C1 segment of cervical spinal cord (tissue), 14 donors: ENCODE measurements at regions not wholly inside any gene's neighbourhood (a gene's known extent, or its start where the extent isn't known, plus 50 kb on each side); places are given as distances from the start of the nearest gene placed in this dataset.

Experiments used
- DNase-seq, 14 donors: peaks; one replicate each; lab custom pipeline; 2025; lab: John Stamatoyannopoulos, UW

DNA sequence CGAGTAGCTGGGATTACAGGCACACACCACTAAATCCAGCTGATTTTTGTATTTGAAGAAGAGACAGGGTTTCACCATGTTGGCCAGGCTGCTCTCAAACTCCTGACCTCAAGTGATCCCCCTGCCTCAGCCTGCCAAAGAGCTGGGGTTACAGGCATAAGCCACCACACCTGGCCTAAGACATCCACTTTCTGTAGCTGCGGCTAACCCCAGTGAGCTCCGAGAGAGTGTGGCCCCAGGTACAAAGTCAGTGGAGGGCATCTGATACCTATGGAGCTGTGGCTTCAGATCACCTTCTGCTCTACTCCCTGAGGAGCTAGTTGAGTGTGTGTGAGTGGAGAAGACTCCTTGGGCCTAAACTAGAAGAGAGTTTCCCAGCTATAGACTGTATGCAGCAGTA lies 189.3 kb upstream of the TSC22D2 start:
- DNase-seq = no peak

- DNase-seq = no peak
Measured at GRCh38 chr3:150218236-150218635, 189.9 kb upstream of the TSC22D2 start.

- DNase-seq = no peak
Measured at GRCh38 chr3:150217691-150218090, 190.4 kb upstream of the TSC22D2 start.

GRCh38 chr3:150216866-150217600 lies 191.1 kb upstream of the TSC22D2 start:
- DNase-seq = no peak

GRCh38 chr3:150216041-150216811 lies 191.9 kb upstream of the TSC22D2 start:
- peak in 3 of 14 donors; percentile 15 to 60 (median 35) for DNase-seq

DNA sequence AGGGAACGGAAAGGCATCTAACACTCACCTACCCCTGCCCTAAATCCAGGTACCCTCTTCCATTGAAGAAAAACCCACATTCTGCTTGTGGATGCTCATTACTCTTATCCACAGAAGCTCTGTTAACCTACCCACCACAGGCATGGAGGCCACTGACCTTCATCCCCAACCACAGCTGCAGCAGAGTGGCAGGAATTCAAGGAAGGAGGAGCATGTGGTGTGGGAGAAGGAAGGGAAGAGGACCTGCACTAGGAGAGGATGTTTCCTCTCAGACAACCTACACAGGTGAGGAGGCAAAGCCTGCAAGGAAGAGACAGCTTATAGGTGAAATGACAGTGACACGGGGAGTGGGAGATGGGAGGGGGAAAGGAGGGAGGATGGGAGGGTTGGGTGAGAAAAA lies 192.5 kb upstream of the TSC22D2 start:
- DNase-seq = no peak

GRCh38 chr3:150213577-150213976 lies 194.5 kb upstream of the TSC22D2 start:
- no peak for DNase-seq

DNA sequence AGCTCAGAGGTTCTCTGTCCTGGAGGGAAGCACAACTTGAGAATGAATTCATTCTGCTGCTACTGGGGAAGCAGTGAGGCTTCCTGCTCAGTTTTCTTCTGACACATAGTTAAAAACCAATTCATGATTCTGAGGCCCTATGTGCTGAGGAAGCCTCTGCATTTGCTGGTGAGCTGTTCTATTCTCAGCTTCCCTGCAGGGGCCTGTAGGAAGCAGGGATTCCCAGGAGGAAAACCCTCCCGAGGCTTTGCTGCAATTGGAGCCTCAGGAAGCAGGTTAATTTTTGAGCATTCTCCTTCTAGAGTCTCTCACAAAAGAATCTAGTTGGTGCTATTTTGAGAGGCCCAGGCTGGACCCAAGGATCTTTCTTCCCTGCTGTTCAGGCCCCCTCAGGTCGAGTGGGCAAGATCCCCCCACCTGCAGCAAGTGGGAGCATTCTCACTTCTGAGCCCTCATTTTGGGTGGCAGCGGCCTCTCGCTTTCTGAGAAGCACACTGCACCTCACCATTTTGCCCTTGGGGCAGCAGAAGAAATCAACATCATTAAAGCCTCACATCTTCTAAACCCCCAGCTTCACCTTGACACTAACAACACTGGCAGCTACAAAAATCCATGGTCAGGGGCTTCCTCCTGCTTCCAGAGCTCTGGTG lies 197.5 kb upstream of the TSC22D2 start:
- DNase-seq = no peak

GRCh38 chr3:150203273-150203672 lies 204.8 kb upstream of the TSC22D2 start:
- DNase-seq = no peak

DNA sequence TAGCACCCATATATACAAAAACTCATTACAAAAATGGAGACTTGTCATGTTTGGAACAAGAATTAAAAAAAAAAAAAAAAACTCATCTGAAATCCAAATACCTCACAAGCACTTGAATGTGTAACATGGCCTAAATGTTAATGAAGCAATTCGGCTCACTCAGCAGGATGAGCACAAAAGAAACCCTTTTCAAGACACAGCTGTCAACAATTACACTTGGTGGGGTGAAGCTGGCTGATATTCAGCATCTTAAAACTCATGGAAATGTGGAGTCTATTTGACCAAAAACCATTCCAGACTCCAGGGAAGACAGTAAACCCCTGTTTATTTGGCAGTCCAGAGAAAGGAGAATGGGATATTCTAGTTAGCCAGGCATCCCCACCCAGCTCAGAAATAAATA lies 205.4 kb upstream of the TSC22D2 start:
- DNase-seq = no peak

DNA sequence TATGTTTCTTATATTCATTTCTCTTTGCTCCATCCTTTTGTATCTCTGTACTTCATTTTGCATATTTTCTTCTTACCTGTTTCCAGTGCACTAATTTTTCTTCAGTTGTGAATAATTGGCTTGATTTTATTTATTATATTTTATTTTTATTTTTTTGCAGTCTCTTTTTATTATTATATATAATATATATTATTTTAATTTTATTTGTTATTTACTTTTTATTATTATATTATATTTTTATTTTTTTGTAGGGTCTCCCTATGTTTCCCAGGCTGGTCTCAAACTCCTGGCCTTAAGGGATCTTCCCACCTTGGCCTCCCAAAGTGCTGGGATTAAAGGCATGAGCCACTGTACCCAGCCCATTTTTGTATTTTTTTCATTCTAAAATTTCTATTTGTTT lies 213.1 kb upstream of the TSC22D2 start:
- DNase-seq = no peak

DNA sequence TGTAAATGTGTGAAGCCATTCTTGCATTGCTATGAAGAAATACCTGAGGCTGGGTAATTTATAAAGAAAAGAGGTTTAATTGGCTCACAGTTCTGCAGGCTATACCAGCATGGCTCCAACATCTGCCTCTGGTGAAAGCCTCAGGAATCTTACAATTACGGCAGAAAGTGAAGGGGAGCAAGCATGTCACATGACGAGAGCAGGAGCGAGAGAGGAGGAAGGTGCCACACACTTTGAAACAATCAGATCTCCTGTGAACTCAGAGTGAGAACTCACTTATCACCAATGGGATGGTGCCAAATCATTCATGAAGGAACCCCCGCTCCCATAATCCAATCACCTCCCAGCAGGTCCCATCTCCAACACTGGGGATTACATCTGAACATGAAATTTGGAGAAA lies 213.6 kb upstream of the TSC22D2 start:
- DNase-seq = no peak

- no peak for DNase-seq
Measured at GRCh38 chr3:150184426-150185071, 213.9 kb upstream of the PFN2 start.

DNA sequence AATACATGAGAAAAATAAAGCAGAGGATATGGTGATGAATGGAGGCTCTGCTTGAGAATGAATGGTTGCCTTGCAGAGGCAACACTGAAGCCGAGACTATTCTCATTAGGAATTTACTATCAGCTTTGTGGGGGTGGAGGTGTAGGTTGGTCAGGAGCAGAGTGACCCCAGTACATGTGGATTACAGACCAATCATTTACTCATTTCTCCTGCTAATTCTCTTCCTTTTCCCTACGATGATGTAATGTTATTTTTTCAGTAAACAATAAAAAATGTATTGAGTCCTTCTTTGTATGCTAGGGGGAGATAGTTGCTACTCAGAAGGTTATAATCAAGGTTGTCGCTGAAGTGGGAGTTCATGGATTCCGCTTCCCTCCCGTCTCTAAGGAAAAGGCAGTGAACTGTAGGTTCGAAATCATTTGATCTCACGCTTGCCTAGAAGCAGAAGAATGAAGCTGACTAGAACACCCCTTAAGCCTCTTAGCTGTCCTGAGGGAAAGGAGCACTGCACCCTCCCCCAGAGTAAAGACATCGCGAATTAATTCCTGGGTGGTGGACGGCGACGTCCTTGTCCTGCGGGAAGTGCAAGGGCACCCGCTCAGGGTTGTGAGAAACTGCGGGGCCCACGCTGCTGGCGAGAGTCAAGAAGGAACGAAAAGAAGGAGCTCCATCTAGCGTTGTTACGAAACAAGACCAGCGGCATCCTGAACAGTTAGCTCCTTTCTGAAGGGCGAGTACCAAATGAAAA lies 213.2 kb upstream of the PFN2 start:
- DNase-seq = peak in 13 of 14 donors; percentile 20 to 70 (median 51)

- DNase-seq = no peak
Measured at GRCh38 chr3:150180334-150180733, 209.6 kb upstream of the PFN2 start.

DNA sequence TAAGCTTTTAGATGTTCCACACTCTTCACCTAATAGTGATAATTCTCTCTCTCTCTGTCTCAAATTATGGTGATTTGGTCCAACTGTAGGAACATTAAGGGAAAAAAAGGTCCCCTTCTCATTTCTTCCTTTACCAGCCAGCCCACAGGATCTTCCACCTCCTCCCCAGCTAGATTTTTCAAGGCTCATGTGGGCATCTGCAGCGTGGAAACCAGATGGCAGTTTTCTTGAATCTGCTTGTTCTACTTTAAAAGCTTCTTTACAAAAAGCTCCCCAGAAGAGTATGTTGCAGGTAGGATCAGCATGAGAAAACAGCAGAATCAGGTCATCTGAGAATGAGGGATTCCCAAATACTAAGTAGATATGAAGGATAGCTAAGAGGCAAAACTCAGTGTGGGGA lies 208.6 kb upstream of the PFN2 start:
- DNase-seq = no peak

DNA sequence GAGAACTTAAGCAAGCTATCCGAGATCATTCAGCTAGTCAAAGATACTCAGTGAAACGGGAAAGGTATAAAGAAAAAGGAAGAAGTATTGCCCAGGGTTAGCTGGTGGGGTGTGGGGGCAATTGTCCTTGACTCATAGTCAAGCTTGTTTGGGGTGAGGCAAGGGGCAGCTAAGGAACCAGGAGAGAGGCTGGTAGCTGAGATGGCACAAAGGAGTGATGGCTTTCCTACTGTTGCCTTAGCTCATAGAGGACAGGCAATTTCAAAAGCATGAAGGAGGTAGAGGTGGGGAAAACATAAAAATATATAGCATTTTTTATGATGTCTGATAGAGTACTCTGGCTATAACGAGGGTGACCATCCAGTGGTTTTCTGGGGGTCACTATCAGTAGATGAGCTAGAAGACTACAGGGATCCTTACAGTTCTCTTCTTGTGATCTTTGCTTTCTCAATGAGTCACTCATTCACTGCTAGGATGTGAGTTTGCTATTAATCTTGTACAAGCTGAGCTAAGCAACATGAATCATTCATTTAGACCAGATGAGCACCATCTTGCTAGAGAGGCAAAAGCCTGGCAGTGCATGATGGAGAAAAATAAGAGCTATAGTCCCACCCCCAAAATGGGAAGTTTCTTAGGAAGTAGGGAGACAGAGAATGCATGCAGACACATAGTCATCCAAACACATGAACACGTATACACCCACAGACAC lies 207.1 kb upstream of the PFN2 start:
- DNase-seq = no peak

DNA sequence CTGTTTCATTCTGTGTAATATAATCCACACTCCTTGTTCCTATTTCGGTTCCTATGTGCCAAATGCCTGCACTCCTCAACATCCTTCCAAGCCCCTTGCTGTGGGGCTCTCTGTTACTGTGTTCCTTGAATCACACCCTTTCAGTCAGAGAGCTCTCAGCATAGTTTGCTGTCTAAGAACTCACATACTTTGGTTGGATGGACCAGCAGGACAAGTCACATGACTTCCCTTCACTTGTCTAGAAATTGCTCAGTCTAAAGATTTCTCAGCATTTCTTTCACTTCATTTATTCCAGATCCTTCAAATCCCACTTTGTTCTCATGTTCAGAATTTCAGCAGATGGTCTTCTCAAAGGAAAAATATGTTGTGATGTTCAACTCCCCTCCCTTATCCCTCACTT lies 203.5 kb upstream of the PFN2 start:
- no peak for DNase-seq

GRCh38 chr3:150172356-150172755 lies 201.7 kb upstream of the PFN2 start:
- DNase-seq = no peak

GRCh38 chr3:150170852-150171520 lies 200.3 kb upstream of the PFN2 start:
- peak in 11 of 14 donors; percentile 12 to 70 (median 54) for DNase-seq
